Omental fat pad (tissue), 3 donors: ENCODE measurements at regions not wholly inside any gene's neighbourhood (a gene's known extent, or its start where the extent isn't known, plus 50 kb on each side); places are given as distances from the start of the nearest gene placed in this dataset.
A peak's percentile ranks its signal among the peaks of the same experiment; 100 is the strongest.

Source experiments
- ATAC-seq: fragments of 150-250 bp; one replicate; pipeline ENCODE4 v1.9.1; 2016; ENCODE audit warnings: mild to moderate bottlenecking, moderate library complexity; ENCODE audit not compliant: low FRiP score
- DNase-seq: peaks from one replicate; pipeline ENCODE4 v3.0.0-alpha.2; 2019; ENCODE audit warnings: low spot score
- CTCF ChIP-seq, 3 donors: fragments of 450-650 bp; IDR thresholded peaks; one replicate each; pipeline ENCODE4 v1.5.1; 2016 to 2017; ENCODE audit warnings: antibody characterized with exemption in 3 of 3, mild to moderate bottlenecking in 3 of 3, moderate library complexity in 2 of 3

DNA sequence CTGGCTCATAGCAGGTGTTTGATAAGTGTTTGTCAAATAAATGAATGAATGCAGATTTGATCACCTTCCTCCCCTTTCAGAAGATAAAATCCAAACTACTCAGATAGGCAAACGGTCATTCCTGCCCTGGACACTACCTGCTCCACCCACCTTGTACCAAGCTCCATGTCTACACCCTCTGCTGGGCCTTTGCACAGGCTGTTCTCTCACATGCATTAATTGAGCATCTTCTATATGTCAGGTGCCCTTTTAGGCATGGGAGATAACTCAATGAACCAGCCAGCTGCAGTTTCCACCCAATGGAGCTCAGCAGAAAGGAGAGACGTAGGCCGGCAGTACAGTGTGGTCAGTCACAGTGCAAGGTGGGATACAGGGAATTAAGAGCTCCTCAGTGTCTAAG, 102.3 kb upstream of the CPEB4 start:
- no peak for TF ChIP-seq CTCF (IDR thresholded peaks at IDR 0.05)
- DNase-seq: no peak
- no peak for ATAC-seq

GRCh38 chr5:173786286-173787187, 101.6 kb upstream of the CPEB4 start:
- DNase-seq (no peak), ATAC-seq (no peak)
- no peak for TF ChIP-seq CTCF (IDR thresholded peaks at IDR 0.05)

DNA sequence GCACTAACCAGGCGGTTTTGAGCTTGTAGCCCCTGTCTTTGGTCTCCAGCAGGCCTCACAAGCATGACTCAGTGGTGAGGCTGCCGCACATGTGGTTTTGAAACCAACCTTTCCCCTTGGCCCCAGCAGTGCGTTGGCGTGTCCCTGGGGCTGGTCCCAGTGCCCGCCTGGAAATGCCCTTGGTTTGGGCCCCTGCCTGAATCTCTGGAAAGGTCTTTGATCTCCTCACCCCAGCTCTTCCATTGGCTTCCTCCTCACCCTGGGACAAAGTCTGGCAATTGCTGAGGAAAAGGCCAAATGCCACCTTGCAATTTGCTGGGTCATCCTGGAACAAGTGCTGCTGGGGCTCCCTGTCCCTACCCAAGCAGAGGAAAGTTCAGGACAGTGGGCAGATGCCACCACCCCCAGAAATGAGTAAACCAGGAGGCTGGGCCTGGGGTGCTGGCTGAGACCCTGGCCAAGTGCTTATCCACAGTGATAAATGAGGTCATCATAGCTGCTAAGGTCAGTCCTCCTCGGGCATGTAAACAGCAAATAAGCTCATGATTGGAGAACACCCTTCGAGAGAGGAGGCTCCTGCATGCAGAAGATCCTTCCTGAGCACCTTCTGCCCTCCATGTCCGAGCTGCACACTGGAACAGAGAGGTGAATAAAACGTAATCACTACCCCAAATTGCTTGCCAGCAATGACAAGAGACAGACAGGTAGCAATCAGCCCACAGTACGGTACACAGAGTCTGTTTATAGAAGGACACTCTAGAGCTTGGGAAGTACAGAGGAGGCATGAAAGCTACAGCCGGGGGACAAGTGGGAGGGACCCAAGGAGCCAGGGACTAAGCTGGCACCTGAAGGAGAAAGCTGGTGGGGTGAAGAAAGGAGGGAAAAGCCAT, 98.9 kb upstream of the CPEB4 start:
- ATAC-seq (peak; percentile 58), DNase-seq (peak; percentile 24)
- TF ChIP-seq CTCF (IDR thresholded peaks at IDR 0.05): no peak

GRCh38 chr5:173790177-173790719, 97.9 kb upstream of the CPEB4 start:
- TF ChIP-seq CTCF (IDR thresholded peaks at IDR 0.05): no peak
- DNase-seq: no peak

DNA sequence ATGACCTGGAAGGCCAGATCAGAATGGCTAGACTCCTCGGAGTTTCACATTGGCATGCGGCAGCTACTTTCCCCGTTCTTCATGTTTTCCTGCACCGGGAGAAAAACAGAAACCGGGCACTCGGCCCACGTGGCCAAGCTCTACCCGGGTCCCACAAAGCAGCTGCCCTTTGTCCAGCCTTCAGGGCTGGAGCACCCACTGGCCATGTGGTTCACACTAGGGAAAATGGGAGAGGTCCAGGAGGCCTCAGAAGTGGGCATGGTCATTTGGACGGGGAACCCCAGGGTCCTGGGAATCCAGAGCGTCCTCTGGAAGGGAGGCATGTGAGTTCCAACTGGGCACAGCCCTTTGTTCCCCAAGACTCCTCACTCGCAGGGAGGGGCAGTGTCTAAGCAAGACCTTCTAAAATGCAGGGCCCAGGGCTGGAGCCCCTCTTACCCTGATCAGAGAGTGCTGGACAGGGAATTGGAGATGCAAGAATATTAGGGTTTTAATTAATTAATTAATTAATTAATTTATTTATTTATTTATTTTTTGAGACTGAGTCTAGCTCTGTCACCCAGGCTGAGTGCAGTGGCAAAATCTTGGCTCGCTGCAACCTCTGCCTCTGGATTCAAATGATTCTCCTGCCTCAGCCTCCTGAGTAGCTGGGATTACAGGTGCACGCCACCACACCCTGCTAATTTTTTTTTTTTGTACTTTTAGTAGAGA, 97.2 kb upstream of the CPEB4 start:
- DNase-seq (no peak), ATAC-seq (no peak)
- no peak for TF ChIP-seq CTCF (IDR thresholded peaks at IDR 0.05)

More at GRCh38 chr5:173790177-173790719, 97.9 kb upstream of the CPEB4 start:
- ATAC-seq: no peak

GRCh38 chr5:173791878-173792277, 96.3 kb upstream of the CPEB4 start:
- no peak for DNase-seq
- TF ChIP-seq CTCF (IDR thresholded peaks at IDR 0.05): no peak
- ATAC-seq: no peak
